ENCODE measurements at regions not wholly inside any gene's neighbourhood (a gene's known extent, or its start where the extent isn't known, plus 50 kb on each side); places are given as distances from the start of the nearest gene placed in this dataset.

DNA sequence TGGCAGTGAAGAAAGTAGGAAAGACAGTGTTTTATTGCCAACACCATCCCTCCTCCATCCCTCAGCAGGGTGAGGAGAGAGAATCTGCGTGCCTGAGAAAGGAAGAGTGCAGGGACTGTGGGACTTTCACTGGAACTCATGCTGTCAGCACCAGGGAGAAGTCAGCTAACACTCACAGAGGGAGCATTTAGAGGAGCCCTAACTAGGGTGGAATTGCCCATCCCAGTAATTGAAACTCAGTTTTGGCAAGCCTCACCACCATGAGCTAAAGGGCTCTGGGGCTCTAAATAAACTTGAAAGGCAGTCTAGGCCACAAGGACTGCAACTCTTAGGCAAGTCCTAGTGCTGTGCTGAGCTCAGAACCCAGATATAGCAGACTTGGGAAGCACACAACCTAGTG lies 622.3 kb downstream of the SEMA5A start:
- TF ChIP-seq, protein P1, sequence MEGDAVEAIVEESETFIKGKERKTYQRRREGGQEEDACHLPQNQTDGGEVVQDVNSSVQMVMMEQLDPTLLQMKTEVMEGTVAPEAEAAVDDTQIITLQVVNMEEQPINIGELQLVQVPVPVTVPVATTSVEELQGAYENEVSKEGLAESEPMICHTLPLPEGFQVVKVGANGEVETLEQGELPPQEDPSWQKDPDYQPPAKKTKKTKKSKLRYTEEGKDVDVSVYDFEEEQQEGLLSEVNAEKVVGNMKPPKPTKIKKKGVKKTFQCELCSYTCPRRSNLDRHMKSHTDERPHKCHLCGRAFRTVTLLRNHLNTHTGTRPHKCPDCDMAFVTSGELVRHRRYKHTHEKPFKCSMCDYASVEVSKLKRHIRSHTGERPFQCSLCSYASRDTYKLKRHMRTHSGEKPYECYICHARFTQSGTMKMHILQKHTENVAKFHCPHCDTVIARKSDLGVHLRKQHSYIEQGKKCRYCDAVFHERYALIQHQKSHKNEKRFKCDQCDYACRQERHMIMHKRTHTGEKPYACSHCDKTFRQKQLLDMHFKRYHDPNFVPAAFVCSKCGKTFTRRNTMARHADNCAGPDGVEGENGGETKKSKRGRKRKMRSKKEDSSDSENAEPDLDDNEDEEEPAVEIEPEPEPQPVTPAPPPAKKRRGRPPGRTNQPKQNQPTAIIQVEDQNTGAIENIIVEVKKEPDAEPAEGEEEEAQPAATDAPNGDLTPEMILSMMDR (IDR thresholded peaks at IDR 0.05): no peak
- TF ChIP-seq POLR2A (IDR thresholded peaks at IDR 0.05): no peak

Data from lower leg skin (tissue), 3 donors.